GM23338 (cell line): ENCODE measurements at regions not wholly inside any gene's neighbourhood (a gene's known extent, or its start where the extent isn't known, plus 50 kb on each side); places are given as distances from the start of the nearest gene placed in this dataset. TPM values are rescaled to one million over a fixed set of nuclear protein-coding genes. Genes with fewer than 3 reads are reported as not detected.
"Not testable (repeated sequence)": the region's sequence is repeated elsewhere in the genome, so short reads cannot be mapped to it uniquely, and the experiment has no call there.

ENCODE experiments used
- ATAC-seq: fragments of 200-7000 bp; cut with Tn5 transposase; 3 replicates; pipeline ENCODE4 v1.9.1; 2020
- DNase-seq: peaks from one replicate; pipeline ENCODE4 v3.0.0-alpha.2; 2015; ENCODE audit warnings: low spot score
- H2AFZ ChIP-seq: fragments of 200-600 bp; sonication (generic); 2 replicates; pipeline ENCODE4 v1.8.0; 2016; ENCODE audit warnings: antibody characterized with exemption, mild to moderate bottlenecking, moderate library complexity
- H3F3A ChIP-seq: fragments of 200-600 bp; sonication (generic); replicated peaks from 2 replicates; pipeline ENCODE4 v1.8.0; 2017; ENCODE audit warnings: antibody characterized with exemption, mixed run types, low read depth
- H3K27ac ChIP-seq: fragments of 200-600 bp; sonication (generic); 2 replicates; pipeline ENCODE4 v1.6.1; 2016; ENCODE audit warnings: low read depth
- H3K27me3 ChIP-seq: fragments of 200-600 bp; sonication (generic); 2 replicates; pipeline ENCODE4 v1.8.0; 2016; ENCODE audit warnings: mild to moderate bottlenecking, mixed run types, moderate library complexity; ENCODE audit not compliant: insufficient read depth
- H3K36me3 ChIP-seq: fragments of 200-600 bp; sonication (generic); 2 replicates; pipeline ENCODE4 v1.8.0; 2016; ENCODE audit warnings: mild to moderate bottlenecking; ENCODE audit not compliant: insufficient read depth
- H3K4me1 ChIP-seq: fragments of 200-600 bp; sonication (generic); 2 replicates; pipeline ENCODE4 v1.8.0; 2016; ENCODE audit warnings: mild to moderate bottlenecking, moderate library complexity; ENCODE audit not compliant: insufficient read depth
- H3K4me2 ChIP-seq: fragments of 200-600 bp; sonication (generic); 2 replicates; pipeline ENCODE4 v1.7.1; 2017; ENCODE audit warnings: mixed run types
- H3K4me3 ChIP-seq: fragments of 200-600 bp; sonication (generic); 2 replicates; pipeline ENCODE4 v1.6.1; 2016; ENCODE audit warnings: mixed run types
- H3K79me2 ChIP-seq: fragments of 200-600 bp; sonication (generic); replicated peaks from 2 replicates; pipeline ENCODE4 v1.8.0; 2017; ENCODE audit warnings: mild to moderate bottlenecking; ENCODE audit not compliant: insufficient read depth
- H3K9me2 ChIP-seq: fragments of 200-600 bp; sonication (generic); 2 replicates; pipeline ENCODE4 v1.8.0; 2017; ENCODE audit not compliant: insufficient read depth
- H4K20me1 ChIP-seq: fragments of 200-600 bp; sonication (generic); replicated peaks from 2 replicates; pipeline ENCODE4 v1.8.0; 2017; ENCODE audit warnings: mild to moderate bottlenecking; ENCODE audit not compliant: insufficient read depth
- H3K27ac Mint-ChIP-seq: 2 replicates; pipeline ENCODE4 v1.8.0; 2020; ENCODE audit warnings: inconsistent platforms, mild to moderate bottlenecking, moderate library complexity, mixed read lengths
- H3K27me3 Mint-ChIP-seq: 3 replicates; pipeline ENCODE4 v1.8.0; 2022; ENCODE audit warnings: low read depth, mild to moderate bottlenecking, moderate library complexity, mixed read lengths, inconsistent platforms; ENCODE audit not compliant: insufficient read depth, poor library complexity
- H3K36me3 Mint-ChIP-seq: 3 replicates; pipeline ENCODE4 v1.8.0; 2021; ENCODE audit warnings: low read depth, mild to moderate bottlenecking, inconsistent platforms, moderate library complexity, mixed read lengths
- H3K4me1 Mint-ChIP-seq: 3 replicates; pipeline ENCODE4 v1.8.0; 2020; ENCODE audit warnings: mild to moderate bottlenecking, inconsistent platforms, mixed read lengths
- H3K4me3 Mint-ChIP-seq: 3 replicates; pipeline ENCODE4 v1.8.0; 2021; ENCODE audit warnings: moderate library complexity, mild to moderate bottlenecking, inconsistent platforms, mixed read lengths
- H3K9me3 Mint-ChIP-seq: 3 replicates; pipeline ENCODE4 v1.8.0; 2020; ENCODE audit warnings: moderate library complexity, mild to moderate bottlenecking, inconsistent platforms, mixed read lengths
- CTCF ChIP-seq, 2 experiments: fragments of 200-600 bp in 1 of 2; sonication (generic) in 1 of 2; conservative IDR thresholded peaks; 2 replicates each; pipeline versions ENCODE4 v1.5.1 to v1.6.1; 2016 to 2017; ENCODE audit warnings: antibody characterized with exemption in 2 of 2, low read depth in 2 of 2, mild to moderate bottlenecking in 2 of 2, moderate library complexity in 1 of 2
- NANOG ChIP-seq: IDR thresholded peaks from 2 replicates; pipeline ENCODE4 v1.6.1; 2016; ENCODE audit warnings: antibody characterized with exemption, borderline replicate concordance
- REST ChIP-seq: IDR thresholded peaks from one replicate; pipeline ENCODE4 v1.6.1; 2018; ENCODE audit warnings: antibody characterized with exemption; ENCODE audit not compliant: unreplicated experiment
- small RNA-seq: library from RNA; depleted of rRNA; stranded (forward); fragments of <200 nt; gene quantifications from one replicate; pipeline ENCODE3, GENCODE V24; 2014; ENCODE audit warnings: low replicate concordance

GRCh38 chr7:63789378-63790176, 209.1 kb upstream of the ZNF722 start (continued):
- TF ChIP-seq REST (no peak), CTCF (conservative IDR thresholded peaks at IDR 0.05; ENCODE audit: low read depth in 2 of 2) (no peak), NANOG (no peak)

- not testable (repeated sequence) for H3K27me3 ChIP-seq, H3K4me3 ChIP-seq, H3K4me3 Mint-ChIP-seq, H4K20me1 ChIP-seq, DNase-seq, H3K4me1 ChIP-seq, ATAC-seq, H3K9me2 ChIP-seq, H2AFZ ChIP-seq, H3K4me2 ChIP-seq, H3F3A ChIP-seq, H3K4me1 Mint-ChIP-seq, H3K36me3 Mint-ChIP-seq, H3K27me3 Mint-ChIP-seq, H3K36me3 ChIP-seq, H3K27ac ChIP-seq, H3K27ac Mint-ChIP-seq, H3K79me2 ChIP-seq
- peaks cover 51% of the 10 kb centered on the region for H3K9me3 Mint-ChIP-seq
These were observed 208.4 kb upstream of the ZNF722 start for GRCh38 chr7:63790177-63790763.

Small RNA genes lying in the stretch of these regions (small RNA-seq; reads per million reads assigned to genes)
- gene AC079355.2: not detected
